Uterus (tissue), 2 donors: ENCODE measurements at regions not wholly inside any gene's neighbourhood (a gene's known extent, or its start where the extent isn't known, plus 50 kb on each side); places are given as distances from the start of the nearest gene placed in this dataset.

ENCODE experiments used
- POLR2A ChIP-seq, 2 donors: fragments of 450-650 bp; IDR thresholded peaks; one replicate each; pipeline ENCODE4 v1.6.1; 2016; ENCODE audit warnings: antibody characterized with exemption in 2 of 2, mild to moderate bottlenecking in 1 of 2, moderate library complexity in 1 of 2
- TF ChIP-seq, protein P1 (sequence below), 4 experiments: fragments of 200-600 bp in 2 of 4; fragments of 450-650 bp in 2 of 4; sonication (generic) in 2 of 4; IDR thresholded peaks; one replicate each; pipeline ENCODE4 v1.5.1; 2016 to 2019; ENCODE audit warnings: antibody characterized with exemption in 4 of 4, mild to moderate bottlenecking in 2 of 4, moderate library complexity in 1 of 4

DNA sequence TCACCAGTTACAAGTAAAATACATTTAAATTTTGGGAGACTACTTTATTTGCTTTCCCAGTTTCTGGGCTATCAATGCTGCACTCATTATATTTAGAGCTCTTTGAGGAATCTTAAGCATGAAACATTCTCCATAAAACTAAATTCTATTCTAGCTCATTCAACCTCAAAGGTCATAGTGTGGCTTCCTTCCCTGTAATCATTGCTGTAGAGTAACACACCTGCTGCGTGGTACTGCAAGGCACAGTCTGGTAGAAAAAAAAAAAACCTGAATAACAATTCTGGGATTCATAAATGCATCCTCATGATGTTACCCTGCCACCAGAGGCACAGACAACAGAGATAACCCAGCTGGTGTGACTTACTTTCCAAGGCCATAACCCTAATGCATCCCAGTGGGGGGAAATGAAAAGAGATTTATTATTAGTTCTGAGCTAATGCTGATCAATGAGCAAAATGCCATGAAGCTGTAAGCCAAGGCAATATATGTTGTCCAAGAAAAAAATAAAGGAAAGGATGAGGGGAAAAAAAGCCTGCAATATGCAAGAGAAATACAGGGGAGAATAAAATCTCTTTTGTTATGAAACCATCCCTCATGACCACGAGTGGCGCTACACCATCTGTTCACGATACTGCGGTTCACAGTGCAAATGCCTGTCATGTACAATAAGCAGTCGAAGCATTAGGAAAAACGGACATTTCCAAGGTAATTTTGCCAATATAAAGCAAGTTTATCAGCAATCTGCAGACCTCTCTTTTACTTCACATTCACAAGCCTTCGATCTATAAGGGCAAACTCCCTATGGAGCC is 1481.6 kb upstream of the PIK3C3 start:
- TF ChIP-seq, protein P1, sequence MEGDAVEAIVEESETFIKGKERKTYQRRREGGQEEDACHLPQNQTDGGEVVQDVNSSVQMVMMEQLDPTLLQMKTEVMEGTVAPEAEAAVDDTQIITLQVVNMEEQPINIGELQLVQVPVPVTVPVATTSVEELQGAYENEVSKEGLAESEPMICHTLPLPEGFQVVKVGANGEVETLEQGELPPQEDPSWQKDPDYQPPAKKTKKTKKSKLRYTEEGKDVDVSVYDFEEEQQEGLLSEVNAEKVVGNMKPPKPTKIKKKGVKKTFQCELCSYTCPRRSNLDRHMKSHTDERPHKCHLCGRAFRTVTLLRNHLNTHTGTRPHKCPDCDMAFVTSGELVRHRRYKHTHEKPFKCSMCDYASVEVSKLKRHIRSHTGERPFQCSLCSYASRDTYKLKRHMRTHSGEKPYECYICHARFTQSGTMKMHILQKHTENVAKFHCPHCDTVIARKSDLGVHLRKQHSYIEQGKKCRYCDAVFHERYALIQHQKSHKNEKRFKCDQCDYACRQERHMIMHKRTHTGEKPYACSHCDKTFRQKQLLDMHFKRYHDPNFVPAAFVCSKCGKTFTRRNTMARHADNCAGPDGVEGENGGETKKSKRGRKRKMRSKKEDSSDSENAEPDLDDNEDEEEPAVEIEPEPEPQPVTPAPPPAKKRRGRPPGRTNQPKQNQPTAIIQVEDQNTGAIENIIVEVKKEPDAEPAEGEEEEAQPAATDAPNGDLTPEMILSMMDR (IDR thresholded peaks at IDR 0.05) = no peak
- TF ChIP-seq POLR2A (IDR thresholded peaks at IDR 0.05) = no peak
